DMS53 treated with DMSO at 0.1 percent for 48 hours (cell line): ENCODE measurements at regions not wholly inside any gene's neighbourhood (a gene's known extent, or its start where the extent isn't known, plus 50 kb on each side); places are given as distances from the start of the nearest gene placed in this dataset.
"Not testable (repeated sequence)": the region's sequence is repeated elsewhere in the genome, so short reads cannot be mapped to it uniquely, and the experiment has no call there.

Experiments
- DNase-seq: peaks from one replicate; lab custom pipeline; 2025; ENCODE audit not compliant: unreplicated experiment; lab: John Stamatoyannopoulos, UW

DNA sequence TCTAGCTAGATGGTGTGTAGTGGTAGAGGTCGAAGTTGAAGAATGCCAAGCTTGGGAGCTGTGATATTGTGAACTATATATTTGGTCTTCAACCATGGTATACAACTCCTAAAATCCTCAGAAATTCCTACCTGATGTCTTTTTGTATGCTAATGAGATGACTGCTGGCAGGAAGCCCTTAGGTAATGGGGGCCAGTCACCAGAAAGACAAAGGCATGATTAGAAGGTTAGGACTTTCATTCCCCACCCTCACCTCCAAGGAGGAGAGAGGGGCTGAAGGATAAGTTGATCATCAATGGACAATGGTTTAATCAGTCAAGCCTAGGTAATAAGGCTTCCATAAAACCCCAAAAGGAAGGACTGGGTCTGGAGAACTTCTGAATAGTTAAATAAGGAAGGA, 285.7 kb upstream of the POU5F2 start:
- DNase-seq = no peak

DNA sequence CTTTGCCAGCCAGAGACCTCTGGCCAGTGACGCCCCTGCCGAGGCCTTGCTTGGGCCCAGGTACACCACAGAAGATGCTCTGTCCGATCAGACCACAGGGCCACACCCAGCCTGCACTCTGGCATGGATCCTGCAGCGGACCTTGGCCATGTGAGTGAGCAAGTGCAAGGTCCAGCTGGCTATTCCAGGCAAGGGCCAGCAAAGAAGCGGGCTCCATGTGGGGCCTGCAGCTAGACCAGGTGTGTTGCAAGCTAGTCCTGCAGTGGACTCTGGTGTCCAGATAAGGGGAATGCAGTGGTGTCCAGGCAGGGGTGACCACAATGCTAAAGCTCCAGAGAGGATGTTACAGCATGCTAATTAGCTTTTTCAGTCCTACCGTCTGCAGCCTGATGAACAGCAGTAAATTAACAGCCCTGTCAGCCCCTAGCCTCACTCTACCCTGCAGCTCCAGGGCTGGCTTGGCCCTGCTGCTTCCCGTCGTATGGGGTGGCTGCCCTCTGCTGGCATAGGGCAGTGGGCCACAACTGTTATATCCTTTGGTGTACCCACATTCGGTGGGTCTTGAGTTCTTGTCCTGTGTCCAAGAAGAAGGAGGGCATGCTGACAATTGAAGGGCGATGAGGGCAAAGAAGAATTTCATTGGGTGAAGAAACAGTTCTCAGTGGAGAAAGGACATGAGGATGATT, 284.5 kb upstream of the POU5F2 start:
- no peak for DNase-seq

DNA sequence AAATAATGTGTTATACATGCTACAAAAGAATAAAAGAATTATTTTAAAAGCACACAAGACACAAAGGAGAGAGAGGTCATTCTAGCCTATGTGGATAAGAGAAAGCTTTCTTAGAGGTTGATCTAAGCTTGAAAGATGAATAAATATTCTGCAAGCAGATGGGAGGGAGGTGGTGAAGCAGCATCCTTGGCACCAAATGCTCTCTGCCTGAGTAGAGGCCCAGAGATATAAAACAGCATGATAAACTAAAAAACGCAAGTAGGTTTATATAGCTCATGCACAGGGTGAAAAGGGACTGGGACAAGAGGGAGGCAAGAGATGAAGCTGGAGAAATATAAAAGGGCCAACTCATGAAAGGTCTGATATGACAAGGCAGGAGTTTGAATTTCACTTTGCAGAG, 283.2 kb upstream of the POU5F2 start:
- DNase-seq = no peak

DNA sequence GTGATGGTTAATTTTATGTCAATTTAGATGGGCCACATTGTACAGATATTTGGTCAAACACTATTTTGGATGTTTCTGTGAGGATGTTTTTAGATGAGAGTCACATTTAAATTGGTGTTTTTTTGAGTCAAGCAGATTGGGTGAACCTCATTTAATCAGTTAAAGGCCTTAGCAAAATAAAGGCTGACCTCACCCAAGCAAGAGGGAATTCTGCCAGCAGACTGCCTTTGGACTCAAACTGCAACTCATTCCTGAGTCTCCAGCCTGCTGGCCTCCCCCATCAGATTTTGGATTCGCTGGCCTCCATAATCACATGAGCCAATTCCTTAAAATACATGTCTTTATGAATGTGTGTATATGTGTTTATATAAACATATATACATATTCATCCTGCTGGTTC, 282.7 kb upstream of the POU5F2 start:
- DNase-seq = no peak

DNA sequence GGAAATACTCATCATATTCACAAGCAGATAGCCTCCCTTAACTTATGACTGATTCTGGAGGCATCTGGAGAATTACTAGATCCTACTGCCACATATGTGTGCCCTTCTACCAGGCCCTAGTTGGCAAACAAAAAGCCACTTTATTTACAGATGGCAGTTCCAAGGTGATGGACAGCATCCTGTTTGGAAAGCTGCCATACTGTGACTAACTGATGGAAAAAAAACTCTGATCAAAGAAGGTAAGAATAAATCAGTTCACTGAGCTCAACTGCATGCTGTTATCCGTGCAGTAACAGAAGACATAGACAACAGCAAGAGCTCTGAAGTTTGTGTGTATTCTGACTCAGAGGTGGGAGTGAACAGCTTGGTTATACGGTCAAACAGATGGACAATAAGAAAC, 279.8 kb upstream of the POU5F2 start:
- peak; percentile 96 for DNase-seq

DNA sequence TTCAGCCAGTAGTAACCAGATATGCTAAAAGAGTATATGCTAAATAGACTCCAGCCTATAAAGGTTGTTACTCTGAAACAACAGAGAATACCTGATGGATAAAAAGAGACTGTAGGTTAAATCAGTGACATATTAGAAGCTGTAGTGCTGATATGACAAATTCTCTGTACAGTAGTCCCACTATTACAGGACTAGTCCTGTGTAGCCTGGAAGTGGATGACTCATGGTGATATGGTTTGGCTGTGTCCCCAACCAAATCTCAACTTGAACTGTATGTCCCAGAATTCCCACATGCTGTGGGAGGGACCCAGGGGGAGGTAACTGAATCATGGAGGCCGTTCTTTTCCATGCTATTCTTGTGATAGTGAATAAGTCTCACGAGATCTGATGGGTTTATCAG, 276.2 kb upstream of the POU5F2 start:
- DNase-seq = no peak

DNA sequence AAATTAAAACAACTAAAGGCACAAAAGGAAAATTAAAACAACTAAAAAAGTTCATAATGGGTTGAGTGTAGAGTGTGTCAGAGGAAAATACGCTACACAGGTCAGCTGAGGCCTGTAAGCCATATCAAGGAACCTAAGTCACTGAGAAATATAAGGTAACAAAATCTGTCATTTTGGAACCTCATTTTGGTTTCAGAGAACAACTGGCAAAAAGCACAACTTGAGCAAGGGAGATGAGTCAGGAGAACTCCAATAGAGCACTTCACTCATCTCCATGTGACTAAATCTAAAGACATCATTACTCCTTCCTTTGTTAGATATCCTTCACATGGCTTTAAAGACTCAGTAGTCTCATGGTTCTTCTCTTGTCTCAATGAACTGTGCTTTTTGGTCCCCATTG, 269.4 kb upstream of the POU5F2 start:
- DNase-seq = no peak

DNA sequence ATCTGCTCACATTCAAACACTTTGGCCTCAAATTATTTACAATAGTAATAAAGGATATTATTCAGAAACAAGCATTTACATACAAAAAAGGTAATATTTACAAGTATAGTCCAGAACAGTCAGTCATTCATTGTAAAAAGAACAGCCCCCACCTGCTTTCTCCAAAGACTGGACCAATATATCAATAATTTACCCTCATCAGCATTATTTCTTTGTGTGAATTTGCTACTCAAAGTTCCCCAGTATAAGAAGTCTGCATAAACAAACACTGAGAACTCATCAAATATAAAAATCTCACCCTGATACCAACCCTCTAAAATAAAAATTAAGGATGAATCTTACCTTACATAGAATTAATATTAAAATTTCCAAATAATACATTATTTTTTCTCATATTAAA, 267.8 kb upstream of the POU5F2 start:
- DNase-seq = no peak

DNA sequence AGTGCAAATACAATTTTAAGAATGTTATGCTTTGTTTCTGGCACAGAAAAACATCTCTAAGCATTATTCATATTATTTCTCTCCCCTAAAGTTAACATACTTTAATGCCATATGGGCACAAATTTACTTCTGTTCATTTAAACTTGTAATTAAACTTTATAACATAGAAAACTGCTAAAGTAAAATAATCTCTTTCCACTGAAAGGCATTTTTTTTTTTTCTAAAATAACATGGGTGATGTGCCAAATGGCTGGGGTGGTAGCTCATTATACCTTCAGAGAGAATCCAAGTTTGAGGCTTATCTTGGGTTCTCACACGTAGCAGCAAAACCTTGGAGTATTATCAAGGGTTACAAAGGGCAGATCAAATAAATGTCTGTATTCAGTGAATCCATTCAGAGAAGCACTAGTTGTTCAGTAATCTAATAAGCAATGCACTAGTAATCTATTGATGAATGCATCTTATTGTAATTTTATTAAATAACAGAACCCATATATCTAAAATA, 257.6 kb upstream of the POU5F2 start:
- no peak for DNase-seq

DNA sequence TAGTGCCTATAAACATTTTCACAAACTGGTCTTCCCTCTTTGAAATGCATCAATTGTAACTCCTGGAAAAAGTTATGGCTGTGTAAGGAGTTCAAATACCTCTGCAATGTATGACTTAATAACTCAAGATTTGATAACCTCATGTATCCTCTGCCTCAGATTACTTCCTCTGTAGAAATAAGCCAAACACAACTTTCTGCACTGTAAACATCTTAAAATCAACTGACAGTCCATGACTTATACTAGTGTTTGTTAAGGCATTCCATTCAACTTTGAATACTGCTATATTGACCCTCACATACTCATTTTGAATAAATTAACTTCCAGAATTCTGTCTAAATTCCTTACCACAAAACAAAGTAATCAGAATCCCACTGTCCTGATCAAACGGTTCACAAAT, 256.2 kb upstream of the POU5F2 start:
- DNase-seq = no peak

DNA sequence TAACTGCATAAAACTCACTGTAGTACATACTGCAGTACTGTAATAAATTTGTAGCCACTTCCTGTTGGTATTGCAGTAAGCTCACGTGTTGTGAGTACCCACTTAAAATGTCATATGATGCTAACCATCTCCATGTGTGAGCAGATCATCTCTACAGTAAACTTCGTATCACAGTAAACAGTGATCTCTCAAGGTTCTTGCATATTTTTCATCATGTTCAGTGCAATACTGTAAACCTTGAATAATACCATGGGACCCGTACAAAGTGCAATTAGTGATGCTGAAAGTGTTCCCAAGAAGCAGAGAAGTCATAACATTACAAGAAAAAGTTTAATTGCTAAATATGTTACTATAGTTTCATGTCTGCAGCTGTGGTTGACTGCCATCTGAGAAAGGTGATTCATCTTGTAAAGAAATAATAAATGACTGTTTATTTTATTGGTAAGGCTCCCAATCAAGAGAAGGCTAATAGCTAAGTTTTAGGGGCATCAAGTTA, 253.8 kb upstream of the POU5F2 start:
- peak; percentile 59 for DNase-seq

DNA sequence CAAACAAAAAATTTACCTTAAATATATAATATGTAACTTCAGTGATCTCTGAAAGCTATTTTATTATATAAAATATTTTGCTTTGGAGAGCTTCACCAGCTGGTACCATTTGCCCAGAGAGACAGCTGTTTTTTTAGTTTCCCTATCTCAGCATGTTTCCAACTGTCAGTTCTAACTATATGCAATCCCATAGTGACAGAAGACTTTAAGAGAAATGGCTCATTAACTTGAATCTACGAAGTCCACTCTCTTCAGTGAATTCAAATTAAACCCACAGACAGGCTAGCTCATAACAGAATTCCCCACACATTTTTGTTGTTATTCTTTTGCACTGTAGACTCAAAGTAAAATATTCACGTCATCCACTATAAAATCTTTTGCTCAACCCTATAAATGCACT, 251.8 kb upstream of the POU5F2 start:
- no peak for DNase-seq

DNA sequence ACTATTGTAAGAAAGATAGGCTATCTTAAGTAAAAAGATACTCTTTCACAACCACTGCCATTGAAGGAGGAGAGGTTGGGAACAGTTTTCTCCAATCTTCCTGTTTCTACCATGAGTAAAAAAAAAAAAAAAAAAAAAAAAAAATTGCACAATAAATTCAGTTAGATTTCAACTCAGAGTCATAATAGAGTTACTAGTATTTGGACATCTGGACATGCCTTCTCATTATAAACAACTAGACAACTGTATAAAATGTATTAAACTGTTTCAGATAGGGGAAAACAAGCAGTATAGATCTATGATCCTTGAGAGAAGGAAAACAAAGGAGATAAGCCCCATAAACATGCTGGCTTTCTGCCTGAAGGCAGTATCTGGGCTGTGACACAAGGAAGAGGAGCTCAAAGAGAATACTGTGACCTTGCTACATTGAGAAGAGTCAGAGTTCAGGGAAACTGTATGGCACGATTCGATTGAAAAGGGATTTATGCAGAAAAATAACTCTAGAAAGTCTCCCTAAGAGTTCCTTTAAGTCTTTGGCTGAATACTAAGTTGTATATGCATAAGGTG, 249.2 kb upstream of the POU5F2 start:
- DNase-seq = peak; percentile 16

DNA sequence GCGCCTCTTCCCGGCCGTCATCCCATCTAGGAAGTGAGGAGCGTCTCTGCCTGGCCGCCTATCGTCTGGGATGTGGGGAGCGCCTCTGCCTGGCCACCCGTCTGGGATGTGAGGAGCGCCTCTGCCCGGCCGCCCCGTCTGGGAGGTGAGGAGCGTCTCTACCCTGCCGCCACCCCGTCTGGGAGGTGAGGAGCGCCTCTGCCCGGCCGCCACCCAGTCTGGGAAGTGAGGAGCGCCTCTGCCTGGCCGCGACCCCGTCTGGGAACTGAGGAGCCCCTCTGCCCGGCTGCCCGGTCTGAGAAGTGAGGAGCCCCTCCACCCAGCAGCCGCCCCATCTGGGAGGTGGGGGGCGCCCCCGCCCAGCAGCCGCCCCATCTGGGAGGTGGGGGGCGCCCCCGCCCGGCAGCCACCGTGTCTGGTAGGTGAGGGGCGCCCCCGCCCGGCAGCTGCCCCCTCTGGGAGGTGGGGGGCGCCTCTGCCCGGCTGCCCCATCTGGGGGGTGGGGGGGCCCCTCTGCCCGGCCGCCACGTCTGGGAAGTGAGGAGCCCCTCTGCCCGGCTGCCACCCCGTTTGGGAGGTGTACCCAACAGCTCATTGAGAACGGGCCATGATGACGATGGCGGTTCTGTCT, 244.7 kb upstream of the POU5F2 start:
- DNase-seq = not testable (repeated sequence)

DNA sequence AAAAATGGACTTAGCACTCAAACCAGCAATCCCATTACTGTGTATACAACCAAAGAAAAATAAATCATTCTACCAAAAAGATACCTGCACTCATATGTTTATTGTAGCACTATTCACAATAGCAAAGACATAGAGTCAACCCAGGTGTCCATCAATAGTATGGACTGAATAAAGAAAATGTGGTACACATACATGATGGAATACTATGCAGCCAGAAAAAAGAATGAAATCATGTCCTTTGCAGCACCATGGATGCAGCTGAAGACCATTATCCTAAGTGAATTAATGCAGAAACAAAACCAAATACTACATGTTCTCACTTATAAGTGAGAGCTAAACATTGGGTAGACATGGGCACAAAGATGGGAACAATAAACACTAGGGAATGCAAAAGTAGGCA, 236.8 kb upstream of the POU5F2 start:
- DNase-seq = no peak

DNA sequence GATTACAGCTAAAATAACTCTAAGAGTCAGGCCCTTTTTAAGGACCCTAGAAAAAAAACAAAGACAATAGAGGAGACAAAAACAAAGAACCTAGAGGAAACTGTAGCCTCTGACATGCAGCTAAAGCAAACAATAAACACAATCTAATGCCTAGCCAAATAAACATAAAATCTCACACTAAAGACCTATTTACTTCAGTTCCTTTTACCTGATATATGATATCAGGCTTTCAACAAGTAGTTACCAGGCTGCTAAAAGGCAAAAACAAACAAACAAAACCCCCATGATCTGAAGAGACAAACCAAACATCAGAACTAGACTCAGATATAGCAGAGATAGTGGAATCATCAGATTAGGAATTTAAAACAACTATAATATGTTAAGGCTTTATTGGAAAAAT, 226.5 kb upstream of the POU5F2 start:
- peak; percentile 89 for DNase-seq

DNA sequence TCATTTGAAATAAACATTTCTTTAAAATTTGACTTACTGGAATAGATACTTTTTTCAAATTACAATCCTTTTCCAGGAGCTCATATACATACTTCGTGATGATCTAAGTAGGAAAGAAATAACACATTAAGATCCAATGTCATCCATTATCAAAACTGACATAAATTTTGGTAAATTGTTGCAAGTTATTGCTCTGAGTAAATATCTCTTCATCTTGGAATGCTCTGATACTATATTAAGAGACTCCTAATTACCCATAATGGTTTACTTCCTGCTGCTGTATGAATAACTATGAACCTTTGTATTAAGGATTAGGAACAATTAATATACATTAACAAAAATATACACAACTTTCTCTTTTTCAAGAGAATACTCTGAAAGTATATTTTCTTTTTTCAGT, 223.0 kb upstream of the POU5F2 start:
- no peak for DNase-seq

DNA sequence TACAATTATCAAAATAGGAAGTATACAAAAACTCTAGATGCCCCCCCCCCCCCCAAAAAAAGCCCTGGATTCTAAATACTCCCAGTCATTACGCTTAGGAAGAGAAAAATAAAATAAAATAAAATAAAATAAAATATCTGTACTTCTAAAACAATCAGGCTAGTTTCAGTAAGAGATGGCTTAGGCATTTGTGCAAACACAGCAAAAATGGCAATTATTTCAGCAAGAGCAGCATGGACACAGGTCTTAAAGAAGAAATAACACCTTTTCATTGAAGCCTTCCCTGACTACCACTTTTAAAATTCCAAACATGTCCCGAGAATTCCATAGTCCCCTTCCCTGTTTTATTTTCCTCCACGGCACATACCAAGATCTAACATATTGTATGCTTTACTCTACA, 218.6 kb upstream of the POU5F2 start:
- DNase-seq = no peak

DNA sequence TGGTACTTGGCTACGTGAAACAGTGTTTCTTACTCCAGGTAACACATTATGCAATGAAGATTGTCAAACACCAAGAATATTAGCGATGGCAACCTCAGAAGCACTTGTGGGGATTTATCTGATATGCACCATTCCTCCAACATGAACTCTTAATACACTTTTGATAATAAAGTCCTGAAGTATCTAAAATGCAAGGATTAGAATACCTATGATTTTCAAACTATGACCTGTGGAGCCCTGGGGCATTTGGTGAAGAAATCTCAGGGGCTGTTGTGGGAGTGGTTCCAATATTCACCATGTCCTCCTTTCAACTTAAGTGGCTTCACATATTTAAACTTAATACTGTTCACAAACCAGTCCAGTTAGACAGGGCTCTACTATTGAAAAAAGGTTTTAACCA, 214.6 kb upstream of the POU5F2 start:
- DNase-seq = no peak

DNA sequence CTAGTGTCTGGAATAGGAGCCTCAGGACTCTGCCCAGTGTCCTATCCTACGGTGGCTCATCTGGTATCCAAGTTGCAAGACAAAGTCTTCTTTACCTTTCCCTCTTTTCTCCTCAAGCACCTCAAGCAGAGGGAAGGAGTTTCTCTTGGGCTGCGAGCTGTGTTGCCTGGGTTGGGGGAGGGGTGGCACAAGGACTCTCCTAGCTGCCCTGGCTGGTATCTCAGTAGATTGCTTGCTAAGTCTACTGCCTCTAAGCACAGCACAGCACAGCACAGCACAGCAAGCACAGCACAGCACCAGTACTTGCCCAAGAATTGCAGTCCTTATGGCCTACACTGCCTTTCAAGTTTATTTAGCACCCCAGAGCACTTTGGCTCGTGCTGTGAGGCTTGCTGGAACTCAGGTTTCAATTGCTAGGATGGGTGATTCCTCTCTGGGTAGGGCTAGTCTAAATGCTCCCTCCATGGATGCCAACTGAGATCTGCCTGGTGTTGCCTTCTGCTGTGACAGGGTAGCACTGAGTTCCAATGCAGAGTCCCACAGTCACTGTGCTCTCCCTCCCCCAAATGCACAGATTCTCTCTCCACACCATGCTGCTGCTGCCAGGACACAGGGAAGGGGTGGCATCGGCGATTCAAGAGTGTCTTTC, 213.1 kb upstream of the POU5F2 start:
- no peak for DNase-seq

DNA sequence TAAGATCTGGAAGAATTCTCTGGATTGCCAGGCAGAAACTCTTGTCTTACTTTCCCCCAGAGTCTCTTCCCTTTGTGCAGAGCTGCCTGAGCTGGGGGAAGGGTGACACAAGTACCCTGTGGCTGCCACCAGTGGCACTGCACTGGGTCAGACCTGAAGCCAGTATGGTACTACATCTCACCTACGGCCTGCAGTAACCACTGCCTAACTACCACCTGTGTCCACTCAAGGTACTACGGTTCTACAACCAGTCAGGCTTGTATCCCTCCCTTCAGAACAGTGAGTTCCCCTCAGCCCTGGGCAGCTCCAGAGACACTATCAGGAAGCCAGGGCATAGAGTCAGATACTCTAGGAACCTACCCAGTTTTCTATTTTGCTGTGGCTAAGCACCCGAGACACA, 212.0 kb upstream of the POU5F2 start:
- no peak for DNase-seq

DNA sequence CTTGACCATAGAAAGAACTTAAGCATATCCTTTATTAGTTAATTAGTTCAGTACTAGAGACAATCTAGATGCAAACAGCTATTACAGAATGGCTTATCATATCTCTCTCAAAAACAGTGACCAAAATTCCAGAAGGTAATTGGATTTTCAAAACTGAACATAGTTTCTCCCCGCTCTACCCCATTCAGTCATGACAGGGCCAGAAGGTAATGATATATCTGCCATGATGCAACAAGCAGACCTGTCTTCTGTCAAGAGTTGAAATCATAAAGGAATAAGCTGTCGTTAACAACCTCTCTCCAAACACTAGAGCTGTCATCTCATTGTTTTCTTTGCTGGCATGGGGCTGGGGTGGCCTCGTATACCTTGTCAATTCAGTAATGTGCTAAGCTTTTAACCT, 200.5 kb upstream of the POU5F2 start:
- DNase-seq = peak; percentile 57
